ENCODE measurements at regions not wholly inside any gene's neighbourhood (a gene's known extent, or its start where the extent isn't known, plus 50 kb on each side); places are given as distances from the start of the nearest gene placed in this dataset.

GRCh38 chr5:168106008-168106761, 185.3 kb upstream of the WWC1 start:
- DNase-seq, result no peak
- no peak overlapping the region for H3K9ac ChIP-seq (ENCODE audit: extremely low read depth, low read length, poor library complexity, severe bottlenecking)
- no peaks in the 10 kb centered on the region for H3K9me3 Mint-ChIP-seq
- no peaks in the 10 kb centered on the region for H3K9me3 ChIP-seq (ENCODE audit: control insufficient read depth, low read length)
- TF ChIP-seq CTCF (conservative IDR thresholded peaks at IDR 0.05), result no peak
- no peak overlapping the region for H3K4me3 Mint-ChIP-seq
- H3K27me3 ChIP-seq (ENCODE audit: control insufficient read depth, insufficient read depth, low read length, poor library complexity, severe bottlenecking), result no peaks in the 10 kb centered on the region
- WGBS, 2 experiments (ENCODE audit: insufficient coverage in 1 of 2, insufficient read length in 1 of 2), result 78 to 91% methylated on average over 3 to 8 of the region's 8 CpGs
- no peaks in the 10 kb centered on the region for H3K36me3 Mint-ChIP-seq (ENCODE audit: low read depth)
- H3K36me3 ChIP-seq (ENCODE audit: control insufficient read depth, insufficient read depth, low read length), result no peaks in the 10 kb centered on the region
- peaks cover 24% of the 10 kb centered on the region for H3K4me1 Mint-ChIP-seq
- no peak overlapping the region for H3K4me3 ChIP-seq (ENCODE audit: low read length)
- H3K4me1 ChIP-seq (ENCODE audit: control insufficient read depth, insufficient read depth, low read length), result peaks cover 4% of the 10 kb centered on the region
- H3K27ac Mint-ChIP-seq, result no peak overlapping the region
- H3K27ac ChIP-seq (ENCODE audit: low read depth, low read length), result no peak overlapping the region
- peaks cover 4% of the 10 kb centered on the region for H3K27me3 Mint-ChIP-seq (ENCODE audit: insufficient read depth)

- Histone ChIP-seq H3K4me3 (ENCODE audit: low read length) (no peak overlapping the region), H3K27ac (ENCODE audit: low read depth, low read length) (no peak overlapping the region), H3K4me1 (ENCODE audit: control insufficient read depth, insufficient read depth, low read length) (peaks cover 4% of the 10 kb centered on the region), H3K9me3 (ENCODE audit: control insufficient read depth, low read length) (no peaks in the 10 kb centered on the region), H3K9ac (ENCODE audit: extremely low read depth, low read length, poor library complexity, severe bottlenecking) (no peak overlapping the region), H3K27me3 (ENCODE audit: control insufficient read depth, insufficient read depth, low read length, poor library complexity, severe bottlenecking) (no peaks in the 10 kb centered on the region), H3K36me3 (ENCODE audit: control insufficient read depth, insufficient read depth, low read length) (no peaks in the 10 kb centered on the region)
- H3K27me3 Mint-ChIP-seq (ENCODE audit: insufficient read depth), result peaks cover 4% of the 10 kb centered on the region
- H3K4me3 Mint-ChIP-seq, result no peak overlapping the region
- H3K27ac Mint-ChIP-seq, result no peak overlapping the region
- no peaks in the 10 kb centered on the region for H3K36me3 Mint-ChIP-seq (ENCODE audit: low read depth)
- no peak for TF ChIP-seq CTCF (conservative IDR thresholded peaks at IDR 0.05)
- WGBS, 2 experiments (ENCODE audit: insufficient coverage in 1 of 2, insufficient read length in 1 of 2), result 92 to 93% methylated on average over 4 to 5 of the region's 5 CpGs
- no peak for DNase-seq
- peaks cover 24% of the 10 kb centered on the region for H3K4me1 Mint-ChIP-seq
- no peaks in the 10 kb centered on the region for H3K9me3 Mint-ChIP-seq
These were observed 182.0 kb upstream of the WWC1 start for GRCh38 chr5:168109441-168109840.

DNA sequence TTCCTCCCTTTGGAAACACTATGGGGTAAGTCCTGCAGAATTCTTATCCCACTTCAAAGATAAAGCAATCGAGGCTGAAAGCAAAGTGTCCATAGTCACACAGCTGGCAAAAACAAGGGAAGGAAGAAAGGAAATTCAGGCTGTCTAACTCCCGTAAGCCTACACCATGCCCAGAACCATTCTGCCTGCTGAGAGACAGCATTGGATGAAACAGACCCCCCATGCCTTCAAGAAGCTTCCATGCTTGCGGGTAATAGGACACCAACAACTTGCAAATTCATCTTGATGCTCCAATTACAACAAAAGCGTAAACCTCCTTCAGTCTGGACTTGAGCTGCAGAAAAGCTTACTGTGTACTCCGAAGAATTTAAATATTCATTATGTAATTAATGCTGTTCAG, 181.1 kb upstream of the WWC1 start:
- no peaks in the 10 kb centered on the region for H3K36me3 ChIP-seq (ENCODE audit: control insufficient read depth, insufficient read depth, low read length)
- Mint-ChIP-seq H3K4me3 (no peak overlapping the region), H3K36me3 (ENCODE audit: low read depth) (no peaks in the 10 kb centered on the region), H3K9me3 (no peaks in the 10 kb centered on the region), H3K27ac (no peak overlapping the region), H3K27me3 (ENCODE audit: insufficient read depth) (peaks cover 4% of the 10 kb centered on the region), H3K4me1 (peaks cover 15% of the 10 kb centered on the region)
- no peaks in the 10 kb centered on the region for H3K4me1 ChIP-seq (ENCODE audit: control insufficient read depth, insufficient read depth, low read length)
- H3K9ac ChIP-seq (ENCODE audit: extremely low read depth, low read length, poor library complexity, severe bottlenecking), result no peak overlapping the region
- H3K27me3 ChIP-seq (ENCODE audit: control insufficient read depth, insufficient read depth, low read length, poor library complexity, severe bottlenecking), result no peaks in the 10 kb centered on the region
- H3K27ac ChIP-seq (ENCODE audit: low read depth, low read length), result no peak overlapping the region
- H3K9me3 ChIP-seq (ENCODE audit: control insufficient read depth, low read length), result no peaks in the 10 kb centered on the region
- no peak for DNase-seq
- 73 to 84% methylated on average over 4 to 5 of the region's 5 CpGs for WGBS, 2 experiments (ENCODE audit: insufficient coverage in 1 of 2, insufficient read length in 1 of 2)
- no peak overlapping the region for H3K4me3 ChIP-seq (ENCODE audit: low read length)
- TF ChIP-seq CTCF (conservative IDR thresholded peaks at IDR 0.05), result no peak

Data from endodermal cell (in vitro differentiated cells).